ENCODE measurements at regions not wholly inside any gene's neighbourhood (a gene's known extent, or its start where the extent isn't known, plus 50 kb on each side); places are given as distances from the start of the nearest gene placed in this dataset.
A peak's percentile ranks its signal among the peaks of the same experiment; 100 is the strongest.
"Not testable (repeated sequence)": the region's sequence is repeated elsewhere in the genome, so short reads cannot be mapped to it uniquely, and the experiment has no call there.

DNA sequence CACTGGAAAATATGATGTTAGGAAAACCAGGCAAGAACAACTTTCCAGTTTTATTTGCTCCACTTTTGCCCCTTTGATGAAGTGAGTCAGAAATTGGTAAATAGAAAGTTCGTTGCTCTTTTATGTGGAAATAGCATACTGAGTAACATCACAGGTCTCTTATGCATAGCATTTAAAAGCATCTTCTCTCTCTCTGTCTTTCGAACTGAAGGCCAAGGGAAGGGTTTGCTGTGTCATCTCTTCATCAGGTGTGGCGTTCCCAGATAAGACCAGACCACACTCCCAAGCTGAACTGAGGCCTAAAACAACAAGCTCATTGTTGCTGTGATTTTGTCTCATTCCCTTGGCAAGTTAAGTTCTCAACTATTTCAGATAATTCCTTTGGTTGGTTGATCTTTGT lies 131.8 kb upstream of the GRB10 start:
- DNase-seq: no peak

- DNase-seq: no peak
These were observed 126.1 kb upstream of the GRB10 start for GRCh38 chr7:50908628-50909290.

DNA sequence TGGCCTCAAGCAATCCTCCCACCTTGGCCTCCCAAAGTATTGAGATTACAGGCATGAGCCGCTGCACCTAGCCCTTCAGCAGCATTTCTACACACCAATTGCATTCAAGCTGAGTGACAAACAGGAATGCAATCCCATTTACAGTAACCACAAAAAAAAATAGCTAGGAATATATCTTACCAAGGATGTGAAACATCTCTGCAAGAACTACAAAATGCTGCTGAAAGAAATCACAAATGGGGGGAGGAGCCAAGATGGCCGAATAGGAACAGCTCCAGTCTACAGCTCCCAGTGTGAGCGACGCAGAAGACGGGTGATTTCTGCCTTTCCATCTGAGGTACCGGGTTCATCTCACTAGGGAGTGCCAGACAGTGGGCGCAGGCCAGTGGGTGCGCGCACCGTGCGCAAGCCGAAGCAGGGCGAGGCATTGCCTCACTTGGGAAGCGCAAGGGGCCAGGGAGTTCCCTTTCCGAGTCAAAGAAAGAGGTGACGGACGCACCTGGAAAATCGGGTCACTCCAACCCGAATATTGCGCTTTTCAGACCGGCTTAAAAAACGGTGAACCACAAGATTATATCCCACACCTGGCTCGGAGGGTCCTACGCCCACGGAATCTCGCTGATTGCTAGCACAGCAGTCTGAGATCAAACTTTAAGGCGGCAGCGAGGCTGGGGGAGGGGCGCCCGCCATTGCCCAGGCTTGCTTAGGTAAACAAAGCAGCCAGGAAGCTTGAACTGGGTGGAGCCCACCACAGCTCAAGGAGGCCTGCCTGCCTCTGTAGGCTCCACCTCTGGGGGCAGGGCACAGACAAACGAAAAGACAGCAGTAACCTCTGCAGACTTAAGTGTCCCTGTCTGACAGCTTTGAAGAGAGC lies 116.1 kb upstream of the GRB10 start:
- DNase-seq: not testable (repeated sequence)

DNA sequence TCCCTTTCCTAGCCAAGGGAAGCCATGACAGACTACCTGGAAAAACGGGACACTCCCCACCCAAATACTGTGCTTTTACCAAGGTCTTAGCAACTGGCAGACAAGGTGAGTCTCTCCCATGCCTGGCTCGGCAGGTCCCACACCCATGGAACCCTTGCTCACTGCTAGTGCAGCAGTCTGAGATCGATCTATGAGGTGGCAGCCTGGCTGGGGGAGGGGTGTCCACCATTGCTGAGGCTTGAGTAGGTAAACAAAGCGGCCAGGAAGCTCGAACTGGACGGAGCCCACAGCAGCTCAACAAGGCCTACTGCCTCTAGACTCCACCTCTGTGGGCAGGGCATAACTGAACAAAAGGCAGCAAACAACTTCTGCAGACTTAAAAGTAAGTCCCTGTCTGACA lies 104.4 kb upstream of the GRB10 start:
- DNase-seq: not testable (repeated sequence)

DNA sequence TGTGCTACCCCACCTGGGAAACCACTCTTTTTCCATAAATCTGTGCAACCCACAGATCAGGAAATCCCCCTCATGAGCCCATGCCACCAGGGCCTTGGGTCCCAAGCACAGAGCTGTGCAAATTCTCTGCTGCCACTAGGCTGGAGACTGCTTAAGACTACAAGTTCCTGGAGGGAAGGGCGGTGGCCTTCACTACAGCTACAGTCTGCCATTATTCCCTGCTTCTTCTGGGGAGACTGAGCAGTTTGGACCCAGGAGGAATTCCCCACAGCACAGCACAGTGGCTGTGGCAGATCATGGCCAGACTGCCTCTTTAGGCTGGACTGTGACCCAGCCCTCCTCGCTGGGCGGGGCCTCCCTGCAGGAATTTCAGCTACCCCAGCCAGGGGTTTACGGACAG lies 89.7 kb upstream of the GRB10 start:
- no peak for DNase-seq

DNA sequence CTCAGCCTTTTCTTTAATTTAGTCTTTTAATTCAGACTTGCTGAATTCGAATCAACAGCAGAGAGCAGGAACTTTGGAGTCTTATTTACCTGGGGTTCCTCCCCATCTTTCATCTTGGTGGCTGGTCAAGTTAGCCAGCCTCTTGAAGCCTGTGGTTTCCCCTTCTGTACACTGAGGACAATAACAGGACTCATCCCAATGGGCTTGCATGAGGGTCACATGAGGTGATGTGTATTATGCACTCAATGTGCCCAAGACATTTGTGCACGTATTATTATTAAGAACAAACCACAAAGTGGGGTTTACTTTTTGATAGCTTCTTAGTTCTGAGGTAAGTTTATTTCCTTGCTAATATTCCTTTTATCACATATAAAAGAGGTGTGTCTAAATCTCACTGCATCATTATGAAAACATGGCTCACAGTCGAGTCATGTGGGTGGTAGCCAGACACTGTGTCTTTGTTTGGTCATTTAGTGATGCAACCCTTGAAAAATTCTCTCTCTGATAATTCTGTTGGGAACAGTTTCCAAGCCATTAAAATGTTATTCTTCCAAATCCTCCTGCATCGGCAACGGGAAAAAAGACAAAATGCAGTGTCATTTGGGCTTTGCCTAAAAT lies 86.5 kb upstream of the GRB10 start:
- DNase-seq: no peak

DNA sequence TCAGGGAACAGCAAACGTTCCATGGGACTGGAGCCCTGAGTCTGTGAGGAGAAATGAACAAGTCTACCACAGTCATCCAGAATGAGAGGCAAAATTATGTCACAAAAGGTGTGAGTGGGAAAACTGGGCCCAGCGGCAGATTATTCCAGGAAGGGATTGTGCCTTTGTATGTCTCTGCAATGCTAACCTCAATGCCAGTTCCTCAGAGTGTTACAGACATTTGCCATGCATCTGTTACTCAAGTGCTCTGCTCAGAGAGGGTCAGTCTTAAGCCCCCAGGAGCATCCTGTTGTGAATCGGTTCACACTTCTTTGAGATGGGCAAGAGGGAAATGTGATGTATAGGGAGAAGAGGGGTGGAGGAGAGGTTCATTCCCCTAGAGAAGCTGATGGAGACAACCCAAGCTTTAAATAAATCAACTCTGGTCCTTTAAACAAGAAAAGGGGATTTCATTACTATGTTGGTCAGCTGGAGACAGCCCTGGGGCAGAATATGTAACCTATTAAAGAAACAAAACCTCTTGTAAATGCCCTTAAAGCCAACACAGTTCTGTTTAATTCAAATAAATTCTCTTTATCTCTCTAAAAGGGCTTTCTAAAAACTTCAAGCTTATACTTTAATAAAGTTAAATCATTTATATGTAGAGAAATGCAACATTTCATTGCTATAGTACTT lies 85.9 kb upstream of the GRB10 start:
- no peak for DNase-seq

DNA sequence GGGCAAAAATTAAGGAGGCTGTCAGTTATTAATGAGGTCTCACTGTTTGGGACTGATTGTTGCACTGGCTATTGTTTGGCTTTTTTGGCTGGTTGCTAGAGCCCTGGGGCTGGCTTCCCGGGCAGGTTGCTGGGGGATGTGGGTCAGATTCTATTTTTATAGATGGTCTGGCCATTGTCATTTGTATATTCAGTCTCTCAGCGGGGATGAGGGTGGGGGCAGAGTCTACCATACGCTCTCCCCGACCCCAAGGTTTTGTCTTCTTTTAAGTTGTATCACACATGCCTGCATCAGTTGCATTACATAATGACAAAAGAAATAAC lies 84.3 kb upstream of the GRB10 start:
- DNase-seq: no peak

DNA sequence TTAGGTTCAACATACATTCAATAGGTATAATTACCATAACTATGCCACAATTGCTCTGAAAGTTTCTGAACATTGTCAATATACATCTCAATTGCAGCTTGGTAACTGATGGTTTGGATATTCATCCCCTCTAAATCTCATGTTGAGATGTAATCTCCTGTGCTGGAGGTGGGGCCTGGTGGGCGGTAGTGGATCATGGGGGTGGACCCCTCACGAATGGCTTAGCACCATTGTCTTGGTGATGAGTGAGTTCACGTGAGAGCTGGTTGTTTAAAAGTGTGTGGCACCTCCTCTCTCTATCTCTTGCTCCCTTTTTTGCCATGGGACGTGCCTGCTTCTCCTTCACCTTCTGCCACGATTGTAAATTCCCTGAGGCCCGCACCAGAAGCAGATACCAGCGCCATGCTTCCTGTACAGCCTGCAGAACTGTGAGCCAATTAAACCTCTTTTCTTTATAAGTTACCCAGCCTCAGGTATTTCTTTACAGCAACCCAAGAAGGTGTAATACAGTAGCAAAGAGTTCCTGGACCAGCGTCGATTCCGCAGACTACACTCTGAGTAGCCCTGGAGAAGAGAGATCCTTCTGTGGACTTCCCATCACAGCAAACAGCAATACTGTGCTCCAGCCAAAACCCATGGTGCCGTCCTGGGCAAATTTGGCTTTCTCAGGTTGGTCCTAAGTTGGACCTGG lies 83.8 kb upstream of the GRB10 start:
- no peak for DNase-seq

- DNase-seq: no peak
These were observed 82.8 kb upstream of the GRB10 start for GRCh38 chr7:50865450-50865849.

DNA sequence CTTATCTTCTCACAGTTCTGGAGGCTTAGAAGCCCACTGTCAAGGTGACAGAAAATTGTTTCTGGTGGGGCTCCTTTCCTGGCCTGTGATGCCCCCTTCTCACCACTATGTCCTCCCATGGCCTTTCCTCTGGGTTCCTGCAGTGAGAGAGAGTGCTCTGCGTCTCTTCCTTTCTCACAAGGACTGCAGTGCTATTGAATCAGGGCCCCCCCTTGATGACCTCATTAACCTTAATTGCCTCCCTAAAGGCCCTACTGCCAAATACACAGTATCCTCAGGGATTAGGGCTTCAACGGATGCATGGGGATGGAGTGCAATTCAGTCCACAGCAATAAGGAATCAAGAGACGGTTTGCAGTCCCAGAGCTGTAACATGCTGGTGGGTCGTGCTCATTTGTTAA lies 82.0 kb upstream of the GRB10 start:
- no peak for DNase-seq

DNA sequence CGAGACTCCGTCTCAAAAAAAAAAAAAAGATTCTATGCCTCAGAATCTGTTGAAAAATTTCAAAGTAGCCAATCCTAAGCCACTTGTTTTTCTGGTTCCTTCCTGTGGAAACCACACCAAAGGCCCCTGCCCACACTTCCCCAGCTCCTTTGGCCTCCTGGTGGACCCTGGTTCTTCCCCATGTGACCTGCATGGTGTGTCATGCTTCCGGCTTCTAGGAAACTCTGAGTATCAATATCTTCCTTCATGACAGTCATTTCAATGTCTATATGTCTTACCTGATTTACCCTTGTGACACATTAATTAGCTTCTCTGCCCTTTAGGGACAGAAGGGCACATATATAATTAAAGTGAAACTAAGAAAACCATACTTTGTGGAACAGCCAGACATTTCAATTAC lies 80.4 kb upstream of the GRB10 start:
- DNase-seq: no peak

- no peak for DNase-seq
These were observed 79.6 kb upstream of the GRB10 start for GRCh38 chr7:50862302-50862701.

DNA sequence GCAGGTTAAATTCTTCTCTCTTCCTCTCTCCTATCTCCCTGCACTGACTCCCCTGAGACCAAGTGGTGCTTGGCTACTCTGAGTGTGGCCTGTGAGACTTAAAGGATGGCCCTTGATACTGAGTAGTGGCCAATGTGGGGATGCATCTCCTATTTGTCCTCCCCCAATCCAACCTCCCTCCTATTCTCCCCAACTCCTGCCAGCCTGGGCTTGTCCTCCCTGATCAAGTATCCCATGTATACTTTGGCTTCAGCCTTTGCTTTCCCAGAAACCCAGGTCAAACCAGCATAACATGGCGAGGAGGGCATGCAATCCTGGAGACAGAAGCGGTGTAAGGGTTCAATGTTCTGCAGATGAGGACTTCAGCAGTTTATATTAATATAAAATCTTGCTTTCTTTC lies 77.9 kb upstream of the GRB10 start:
- no peak for DNase-seq

GRCh38 chr7:50860174-50860573 lies 77.5 kb upstream of the GRB10 start:
- no peak for DNase-seq

- DNase-seq: no peak
These were observed 76.0 kb upstream of the GRB10 start for GRCh38 chr7:50858528-50859245.

DNA sequence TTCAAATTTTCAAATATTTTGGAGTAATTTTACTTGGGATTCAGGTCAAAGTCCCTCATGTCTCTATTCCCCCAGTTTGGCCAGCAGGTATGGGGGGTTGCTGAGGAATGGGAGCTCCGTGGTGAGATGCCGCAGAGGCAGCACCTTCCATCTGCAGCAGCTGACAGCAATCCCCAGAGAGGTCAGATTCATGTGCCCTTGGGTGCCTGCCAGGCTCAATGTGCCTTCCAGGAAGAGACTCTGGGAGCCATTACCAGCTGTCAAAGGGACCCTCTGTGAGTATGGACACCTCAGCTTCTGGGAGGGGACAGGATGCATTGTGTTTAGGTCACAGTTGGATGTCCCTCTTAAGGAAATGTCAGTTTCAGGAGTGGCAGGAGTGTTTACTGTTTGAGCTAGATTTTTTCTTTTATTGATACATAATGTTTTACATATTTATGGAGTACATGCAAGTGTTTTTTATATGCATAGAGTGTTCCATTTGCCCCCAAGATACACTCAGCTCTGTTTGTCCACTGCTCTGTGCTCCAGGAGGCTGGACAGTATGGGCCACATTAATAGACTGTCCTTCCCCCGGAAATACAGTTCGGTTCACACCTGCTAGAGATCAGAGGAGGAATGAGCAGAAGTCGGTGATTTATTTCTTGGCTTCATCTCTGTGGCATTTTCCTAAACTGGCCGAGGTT lies 75.3 kb upstream of the GRB10 start:
- DNase-seq: peak; percentile 84

- DNase-seq: no peak
These were observed 74.1 kb upstream of the GRB10 start for GRCh38 chr7:50856806-50857205.

DNA sequence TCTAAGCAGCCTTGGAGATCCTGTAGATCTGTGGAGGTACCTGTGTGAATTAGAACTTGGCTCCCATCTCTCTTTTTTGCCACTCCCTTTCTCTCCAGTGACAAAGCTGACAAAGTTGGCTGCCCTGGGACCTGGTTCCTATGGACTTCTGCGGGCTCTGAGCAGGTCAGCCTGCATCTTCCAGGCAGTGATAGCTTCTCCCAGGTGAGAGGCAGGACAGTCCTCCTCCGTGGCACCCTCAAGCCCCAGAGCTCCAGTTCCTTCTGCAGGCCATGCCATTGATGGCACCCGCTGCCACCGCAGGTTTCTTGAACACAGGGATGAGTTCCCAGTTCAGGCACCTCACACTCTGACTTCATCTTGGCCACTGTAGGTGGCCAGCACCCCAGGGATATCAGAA lies 73.5 kb upstream of the GRB10 start:
- no peak for DNase-seq

GRCh38 chr7:50855526-50855925 lies 72.8 kb upstream of the GRB10 start:
- no peak for DNase-seq

DNA sequence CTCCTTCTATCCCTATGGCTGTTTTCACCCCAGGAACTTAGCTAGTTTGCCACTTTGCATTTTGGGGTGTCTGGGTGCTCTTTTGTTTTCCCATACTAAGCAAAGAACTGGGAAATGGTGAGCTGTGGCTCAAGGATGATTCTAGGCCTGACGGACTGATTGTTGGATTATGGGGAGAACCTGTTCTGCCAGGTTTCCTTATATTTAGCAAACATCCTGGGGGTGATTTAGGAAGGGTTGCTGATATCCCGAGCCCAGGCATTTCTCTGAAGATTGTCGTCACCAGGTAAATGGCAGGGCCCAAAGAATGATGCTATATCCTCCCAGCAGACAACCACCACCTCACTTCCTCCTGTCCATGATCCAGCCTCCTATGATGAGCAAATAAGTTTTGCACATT lies 72.1 kb upstream of the GRB10 start:
- DNase-seq: no peak

DNA sequence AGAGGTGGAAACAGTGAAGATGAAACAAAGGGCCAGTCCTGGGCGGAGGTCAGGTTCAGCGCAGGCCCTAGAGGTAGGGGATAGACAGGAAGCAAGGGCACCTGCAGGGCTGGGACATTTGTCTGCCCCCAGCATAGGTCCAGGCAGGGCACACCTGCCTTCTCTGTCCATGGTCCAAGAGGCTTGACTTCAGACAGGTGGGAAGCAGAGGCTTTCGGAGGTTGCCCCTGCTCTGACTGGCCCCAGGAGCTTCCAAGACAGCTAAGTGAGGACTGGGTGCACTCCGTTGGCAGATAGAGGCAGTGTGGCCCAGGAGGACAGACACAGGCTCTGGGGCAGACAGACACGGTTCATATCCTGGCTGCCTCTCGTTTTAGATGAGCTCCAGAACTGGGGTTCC lies 71.6 kb upstream of the GRB10 start:
- DNase-seq: no peak

All from NCI-H2029 treated with DMSO at 0.1 percent for 48 hours (cell line).